ENCODE measurements at regions not wholly inside any gene's neighbourhood (a gene's known extent, or its start where the extent isn't known, plus 50 kb on each side); places are given as distances from the start of the nearest gene placed in this dataset.

GRCh38 chr3:106582151-106582550 lies 713.3 kb upstream of the CBLB start:
- TF ChIP-seq POLR2A (IDR thresholded peaks at IDR 0.05), result no peak
- TF ChIP-seq, protein P1, sequence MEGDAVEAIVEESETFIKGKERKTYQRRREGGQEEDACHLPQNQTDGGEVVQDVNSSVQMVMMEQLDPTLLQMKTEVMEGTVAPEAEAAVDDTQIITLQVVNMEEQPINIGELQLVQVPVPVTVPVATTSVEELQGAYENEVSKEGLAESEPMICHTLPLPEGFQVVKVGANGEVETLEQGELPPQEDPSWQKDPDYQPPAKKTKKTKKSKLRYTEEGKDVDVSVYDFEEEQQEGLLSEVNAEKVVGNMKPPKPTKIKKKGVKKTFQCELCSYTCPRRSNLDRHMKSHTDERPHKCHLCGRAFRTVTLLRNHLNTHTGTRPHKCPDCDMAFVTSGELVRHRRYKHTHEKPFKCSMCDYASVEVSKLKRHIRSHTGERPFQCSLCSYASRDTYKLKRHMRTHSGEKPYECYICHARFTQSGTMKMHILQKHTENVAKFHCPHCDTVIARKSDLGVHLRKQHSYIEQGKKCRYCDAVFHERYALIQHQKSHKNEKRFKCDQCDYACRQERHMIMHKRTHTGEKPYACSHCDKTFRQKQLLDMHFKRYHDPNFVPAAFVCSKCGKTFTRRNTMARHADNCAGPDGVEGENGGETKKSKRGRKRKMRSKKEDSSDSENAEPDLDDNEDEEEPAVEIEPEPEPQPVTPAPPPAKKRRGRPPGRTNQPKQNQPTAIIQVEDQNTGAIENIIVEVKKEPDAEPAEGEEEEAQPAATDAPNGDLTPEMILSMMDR (IDR thresholded peaks at IDR 0.05), result no peak

All from uterus (tissue), 2 donors.